Activated CD4-positive, alpha-beta T cell treated with anti-CD3 and anti-CD28 coated beads, Interleukin-2, amount 10 ng/mL, durations not matched to agents 7 days and 5 days (primary cell): ENCODE measurements at regions not wholly inside any gene's neighbourhood (a gene's known extent, or its start where the extent isn't known, plus 50 kb on each side); places are given as distances from the start of the nearest gene placed in this dataset.
A peak's percentile ranks its signal among the peaks of the same experiment; 100 is the strongest.

Experiments
- CTCF ChIA-PET: fragments of 350-600 bp; sonication (Branson Sonifier 250); formaldehyde crosslinking; loops from one replicate; lab custom pipeline; 2021; ENCODE audit warnings: antibody characterized with exemption; lab: Charles Lee
- POLR2A ChIA-PET: fragments of 350-600 bp; sonication (Branson Sonifier 250); formaldehyde crosslinking; loops from one replicate; lab custom pipeline; 2021; ENCODE audit warnings: antibody characterized with exemption; lab: Charles Lee
- DNase-seq: peaks from one replicate; pipeline ENCODE4 v3.0.0-alpha.2; 2020
- H3K27ac Mint-ChIP-seq: one replicate; pipeline ENCODE4 v1.8.0; 2021; ENCODE audit warnings: mild to moderate bottlenecking, moderate library complexity, mixed read lengths
- H3K27me3 Mint-ChIP-seq: one replicate; pipeline ENCODE4 v1.8.0; 2021; ENCODE audit warnings: mixed read lengths
- H3K36me3 Mint-ChIP-seq: one replicate; pipeline ENCODE4 v1.8.0; 2021; ENCODE audit warnings: low read depth, mixed read lengths
- H3K4me1 Mint-ChIP-seq: one replicate; pipeline ENCODE4 v1.8.0; 2021; ENCODE audit warnings: mixed read lengths
- H3K4me3 Mint-ChIP-seq: one replicate; pipeline ENCODE4 v1.8.0; 2021; ENCODE audit warnings: mild to moderate bottlenecking, moderate library complexity, mixed read lengths
- H3K9me3 Mint-ChIP-seq: one replicate; pipeline ENCODE4 v1.8.0; 2021; ENCODE audit warnings: mixed read lengths

DNA sequence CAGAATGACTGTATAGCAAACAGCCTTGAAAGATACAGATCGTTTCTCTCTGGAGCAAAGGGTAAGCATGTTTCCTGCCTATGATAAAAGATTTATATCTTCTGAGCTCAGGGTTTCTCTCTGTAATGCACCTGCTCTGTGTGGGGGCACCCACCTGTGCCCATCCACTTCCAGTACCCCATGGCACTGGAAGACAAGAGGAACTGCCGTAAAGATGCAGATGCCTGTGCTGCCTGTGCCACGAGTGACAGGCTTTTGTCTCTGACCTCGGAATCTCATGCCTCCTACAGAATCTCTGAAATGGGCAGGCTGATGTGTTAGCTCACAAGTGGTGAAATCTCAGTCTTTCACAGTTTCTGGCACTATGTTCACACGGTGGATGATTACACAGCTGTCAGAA, 50.3 kb upstream of the ATP11A start:
- Mint-ChIP-seq H3K27ac (no peak overlapping the region), H3K27me3 (peaks cover 25% of the 10 kb centered on the region), H3K36me3 (no peaks in the 10 kb centered on the region), H3K9me3 (no peaks in the 10 kb centered on the region), H3K4me3 (no peak overlapping the region), H3K4me1 (peaks cover 18% of the 10 kb centered on the region)
- ChIA-PET POLR2A (no interaction called here), CTCF (interaction anchor here (1.1 to 1.3 kb wide), 2 partner anchors 9 to 235 kb away, joined by 3 to 4 read pairs; no protein-coding TSS in a partner anchor)
- no peak for DNase-seq

DNA sequence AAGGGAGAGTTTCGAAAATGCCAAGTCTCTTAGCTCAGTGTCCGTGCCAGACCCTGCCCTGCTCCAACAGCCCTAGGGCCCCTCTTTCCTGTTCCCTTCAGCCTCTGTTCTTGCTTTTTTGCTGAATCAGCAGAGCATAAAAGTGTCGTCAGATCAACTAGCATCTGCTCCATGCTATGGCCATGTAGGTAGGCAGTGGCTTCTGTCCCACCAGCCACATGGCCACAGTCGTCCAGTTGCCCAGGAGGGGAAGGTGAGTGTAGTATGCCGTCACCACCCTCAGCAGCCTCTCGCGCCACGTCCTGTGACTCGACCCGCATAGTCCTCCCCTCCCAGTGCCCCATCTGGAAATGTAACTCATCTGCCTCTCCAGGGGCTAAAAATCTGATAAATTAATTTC, 50.9 kb upstream of the ATP11A start:
- Mint-ChIP-seq H3K4me1 (peaks cover 18% of the 10 kb centered on the region), H3K27me3 (peaks cover 25% of the 10 kb centered on the region), H3K27ac (no peak overlapping the region), H3K4me3 (no peak overlapping the region), H3K36me3 (no peaks in the 10 kb centered on the region), H3K9me3 (no peaks in the 10 kb centered on the region)
- CTCF ChIA-PET = interaction anchor here (1.1 to 1.3 kb wide), 2 partner anchors 9 to 236 kb away, joined by 3 to 4 read pairs; no protein-coding TSS in a partner anchor
- no peak for DNase-seq
- POLR2A ChIA-PET = no interaction called here

DNA sequence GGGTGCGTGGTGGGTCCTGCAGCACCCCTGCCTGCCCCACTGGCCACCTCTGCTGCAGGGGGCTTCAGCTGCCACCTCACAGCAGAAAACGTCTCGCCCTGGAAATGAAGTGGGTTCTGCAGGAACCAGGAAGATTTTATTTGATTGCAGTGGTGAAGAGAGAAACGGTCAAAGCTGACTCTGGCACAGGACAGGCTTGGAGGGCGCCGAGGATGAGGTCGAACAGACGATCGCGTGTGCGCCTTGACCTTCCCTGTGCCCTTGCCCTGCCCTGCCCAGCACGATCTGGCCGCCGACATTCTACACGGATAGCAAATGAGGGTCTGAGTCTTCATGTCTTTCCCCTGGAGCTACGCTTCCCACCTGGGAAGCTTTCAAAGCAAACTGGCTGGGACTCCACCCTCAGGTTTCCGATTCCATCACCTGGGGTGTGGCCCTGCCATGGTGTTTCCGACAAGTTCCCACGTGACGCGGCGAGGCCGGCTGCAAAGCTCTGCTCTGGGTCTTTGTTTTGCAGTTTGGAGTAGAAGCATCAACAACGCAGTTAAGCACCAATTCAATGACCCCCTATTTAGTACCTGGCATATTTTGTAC, 50.3 kb upstream of the TUBGCP3 start:
- ChIA-PET POLR2A (no interaction called here), CTCF (interaction anchor here (1.3 kb wide), 1 partner anchor 236 kb away, joined by 4 read pairs; no protein-coding TSS in a partner anchor)
- Mint-ChIP-seq H3K4me1 (peaks cover 18% of the 10 kb centered on the region), H3K4me3 (no peak overlapping the region), H3K27ac (no peak overlapping the region), H3K36me3 (no peaks in the 10 kb centered on the region), H3K27me3 (peaks cover 25% of the 10 kb centered on the region), H3K9me3 (no peaks in the 10 kb centered on the region)
- DNase-seq = peak; percentile 24
